ENCODE measurements at regions not wholly inside any gene's neighbourhood (a gene's known extent, or its start where the extent isn't known, plus 50 kb on each side); places are given as distances from the start of the nearest gene placed in this dataset.

GRCh38 chr12:24561411-24561871 is 387.5 kb downstream of the BCAT1 start:
- BruUV-seq (replicated peaks), result no TSS peak
- CTCF ChIA-PET, result no interaction called here
- H3K36me3 ChIP-seq (ENCODE audit: control insufficient read depth in 1 of 2, insufficient read depth in 2 of 2, low read length in 2 of 2), result no peaks in the 10 kb centered on the region
- intact Hi-C loops (cut with micrococcal nuclease), result no loop called here
- H3K9me3 ChIP-seq (ENCODE audit: control insufficient read depth in 1 of 2, insufficient read depth in 1 of 2, low read depth in 1 of 2, low read length in 2 of 2), result peaks cover 4 to 9% of the 10 kb centered on the region in 2 experiments; a peak in 2 of 4 replicates
- H3K27me3 ChIP-seq (ENCODE audit: insufficient read depth, low read length), result no peaks in the 10 kb centered on the region
- no peaks in the 10 kb centered on the region for H4K20me1 ChIP-seq (ENCODE audit: insufficient read depth)
- no peak overlapping the region for H2AFZ ChIP-seq (ENCODE audit: low read depth, low read length, poor library complexity, severe bottlenecking)
- H3K9me2 ChIP-seq (ENCODE audit: insufficient read depth), result no peaks in the 10 kb centered on the region
- RAD21 ChIA-PET (ENCODE audit: low non-redundant PET in 1 of 2, low total read pairs in 2 of 2, uncharacterized antibody in 2 of 2, unreplicated experiment in 2 of 2), result no interaction called here
- TF ChIP-seq EZH2 (IDR thresholded peaks at IDR 0.05), result no peak
- no peak for TF ChIP-seq ELF1 (IDR thresholded peaks at IDR 0.05; ENCODE audit: borderline replicate concordance, low read depth)
- TF ChIP-seq, protein P1, sequence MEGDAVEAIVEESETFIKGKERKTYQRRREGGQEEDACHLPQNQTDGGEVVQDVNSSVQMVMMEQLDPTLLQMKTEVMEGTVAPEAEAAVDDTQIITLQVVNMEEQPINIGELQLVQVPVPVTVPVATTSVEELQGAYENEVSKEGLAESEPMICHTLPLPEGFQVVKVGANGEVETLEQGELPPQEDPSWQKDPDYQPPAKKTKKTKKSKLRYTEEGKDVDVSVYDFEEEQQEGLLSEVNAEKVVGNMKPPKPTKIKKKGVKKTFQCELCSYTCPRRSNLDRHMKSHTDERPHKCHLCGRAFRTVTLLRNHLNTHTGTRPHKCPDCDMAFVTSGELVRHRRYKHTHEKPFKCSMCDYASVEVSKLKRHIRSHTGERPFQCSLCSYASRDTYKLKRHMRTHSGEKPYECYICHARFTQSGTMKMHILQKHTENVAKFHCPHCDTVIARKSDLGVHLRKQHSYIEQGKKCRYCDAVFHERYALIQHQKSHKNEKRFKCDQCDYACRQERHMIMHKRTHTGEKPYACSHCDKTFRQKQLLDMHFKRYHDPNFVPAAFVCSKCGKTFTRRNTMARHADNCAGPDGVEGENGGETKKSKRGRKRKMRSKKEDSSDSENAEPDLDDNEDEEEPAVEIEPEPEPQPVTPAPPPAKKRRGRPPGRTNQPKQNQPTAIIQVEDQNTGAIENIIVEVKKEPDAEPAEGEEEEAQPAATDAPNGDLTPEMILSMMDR (IDR thresholded peaks at IDR 0.05 in 2 of 3, conservative IDR thresholded peaks at IDR 0.05 in 1 of 3; ENCODE audit: borderline replicate concordance in 1 of 3, insufficient read depth in 1 of 3, low read depth in 2 of 3, low read length in 2 of 3), result no peak
- TF ChIP-seq RAD21 (IDR thresholded peaks at IDR 0.05; ENCODE audit: low read depth), result no peak
- TF ChIP-seq ZNF274 (IDR thresholded peaks at IDR 0.05; ENCODE audit: low read depth, low read length), result no peak
- TF ChIP-seq MAX (IDR thresholded peaks at IDR 0.05), result no peak
- TF ChIP-seq FOSL1 (IDR thresholded peaks at IDR 0.05; ENCODE audit: low read depth), result no peak
- H3K27ac ChIP-seq (ENCODE audit: low read depth, low read length), result no peak overlapping the region
- POLR2A ChIA-PET, result no interaction called here
- no peak for ATAC-seq
- H3K4me1 ChIP-seq (ENCODE audit: control insufficient read depth in 1 of 2, insufficient read depth in 2 of 2, low read length in 2 of 2), result no peaks in the 10 kb centered on the region
- H3K4me2 ChIP-seq (ENCODE audit: low read length), result no peak overlapping the region
- no peak for DNase-seq (ENCODE audit: low read depth, low spot score)
- no peak overlapping the region for H3K4me3 ChIP-seq (replicated peaks in 1 of 2; ENCODE audit: low read depth in 1 of 2, low read length in 2 of 2)
- no peaks in the 10 kb centered on the region for H3K79me2 ChIP-seq (ENCODE audit: insufficient read depth, low read length)
- H3K9ac ChIP-seq (ENCODE audit: low read length), result no peak overlapping the region

GRCh38 chr12:24560831-24561271 is 388.1 kb downstream of the BCAT1 start:
- H3K4me2 ChIP-seq (ENCODE audit: low read length), result no peak overlapping the region
- no peaks in the 10 kb centered on the region for H3K79me2 ChIP-seq (ENCODE audit: insufficient read depth, low read length)
- no peak overlapping the region for H2AFZ ChIP-seq (ENCODE audit: low read depth, low read length, poor library complexity, severe bottlenecking)
- H3K36me3 ChIP-seq (ENCODE audit: control insufficient read depth in 1 of 2, insufficient read depth in 2 of 2, low read length in 2 of 2), result no peaks in the 10 kb centered on the region
- H3K9me3 ChIP-seq (ENCODE audit: control insufficient read depth in 1 of 2, insufficient read depth in 1 of 2, low read depth in 1 of 2, low read length in 2 of 2), result peaks cover 4 to 15% of the 10 kb centered on the region in 2 experiments; a peak in 2 of 4 replicates
- POLR2A ChIA-PET, result no interaction called here
- ATAC-seq, result no peak
- RAD21 ChIA-PET (ENCODE audit: low non-redundant PET in 1 of 2, low total read pairs in 2 of 2, uncharacterized antibody in 2 of 2, unreplicated experiment in 2 of 2), result no interaction called here
- no peaks in the 10 kb centered on the region for H3K4me1 ChIP-seq (ENCODE audit: control insufficient read depth in 1 of 2, insufficient read depth in 2 of 2, low read length in 2 of 2)
- no peaks in the 10 kb centered on the region for H3K27me3 ChIP-seq (ENCODE audit: insufficient read depth, low read length)
- no peak overlapping the region for H3K27ac ChIP-seq (ENCODE audit: low read depth, low read length)
- no peak overlapping the region for H3K4me3 ChIP-seq (replicated peaks in 1 of 2; ENCODE audit: low read depth in 1 of 2, low read length in 2 of 2)
- TF ChIP-seq TCF7L2 (IDR thresholded peaks at IDR 0.05; ENCODE audit: borderline replicate concordance, extremely low read depth, insufficient read depth, insufficient read length) (no peak), ZFX (IDR thresholded peaks at IDR 0.05) (no peak)
- intact Hi-C loops (cut with micrococcal nuclease), result no loop called here
- no peak overlapping the region for H3K9ac ChIP-seq (ENCODE audit: low read length)
- BruUV-seq (replicated peaks), result no TSS peak
- no peaks in the 10 kb centered on the region for H4K20me1 ChIP-seq (ENCODE audit: insufficient read depth)
- H3K9me2 ChIP-seq (ENCODE audit: insufficient read depth), result no peaks in the 10 kb centered on the region
- no peak for DNase-seq (ENCODE audit: low read depth, low spot score)
- CTCF ChIA-PET, result no interaction called here

All from HCT116 (cell line).